Activated naive CD4-positive, alpha-beta T cell treated with anti-CD3 and anti-CD28 coated beads, Interleukin-2, amount 50 U/mL, for 72 hours (primary cell): ENCODE measurements at regions not wholly inside any gene's neighbourhood (a gene's known extent, or its start where the extent isn't known, plus 50 kb on each side); places are given as distances from the start of the nearest gene placed in this dataset.

Experiments used
- ATAC-seq, 2 donors: fragments of 150-1000 bp; cut with Tn5 transposase; 2 replicates each; pipeline ENCODE4 v1.10.0; 2021; ENCODE audit warnings: mild to moderate bottlenecking in 2 of 2, moderate library complexity in 2 of 2
- DNase-seq, 2 donors: peaks; one replicate each; pipeline ENCODE4 v3.0.0; 2021 to 2022; ENCODE audit warnings: low spot score in 2 of 2
- H3K27ac Mint-ChIP-seq, 2 donors: one replicate each; pipeline ENCODE4 v1.8.0; 2022; ENCODE audit warnings: mild to moderate bottlenecking in 2 of 2, mixed read lengths in 2 of 2
- H3K36me3 Mint-ChIP-seq, 2 donors: one replicate each; pipeline ENCODE4 v1.8.0; 2022; ENCODE audit warnings: mixed read lengths in 2 of 2
- H3K9me3 Mint-ChIP-seq, 2 donors: one replicate each; pipeline ENCODE4 v1.8.0; 2022; ENCODE audit warnings: mixed read lengths in 2 of 2

GRCh38 chr9:118883411-118883810, 485.8 kb downstream of the BRINP1 start:
- DNase-seq: no peak
- no peaks in the 10 kb centered on the region for H3K36me3 Mint-ChIP-seq
- H3K27ac Mint-ChIP-seq: no peak overlapping the region
- H3K9me3 Mint-ChIP-seq: peaks cover 16 to 20% of the 10 kb centered on the region in 2 donors
- ATAC-seq: no peak

- Mint-ChIP-seq H3K36me3 (no peaks in the 10 kb centered on the region), H3K27ac (no peak overlapping the region), H3K9me3 (peaks cover 0 to 12% of the 10 kb centered on the region in 2 donors)
- ATAC-seq (no peak), DNase-seq (no peak)
Observed at GRCh38 chr9:118891213-118891612, 478.0 kb downstream of the BRINP1 start.

- Mint-ChIP-seq H3K27ac (no peak overlapping the region), H3K9me3 (peaks cover 4 to 19% of the 10 kb centered on the region in 2 donors), H3K36me3 (no peaks in the 10 kb centered on the region)
- DNase-seq (no peak), ATAC-seq (no peak)
Observed at GRCh38 chr9:118896324-118897000, 472.8 kb downstream of the BRINP1 start.

GRCh38 chr9:118918180-118918579, 451.1 kb downstream of the BRINP1 start:
- H3K36me3 Mint-ChIP-seq: peaks cover 0 to 20% of the 10 kb centered on the region in 2 donors
- DNase-seq: no peak
- peaks cover 17 to 29% of the 10 kb centered on the region in 2 donors for H3K9me3 Mint-ChIP-seq
- no peak overlapping the region for H3K27ac Mint-ChIP-seq
- no peak for ATAC-seq

- H3K36me3 Mint-ChIP-seq: no peaks in the 10 kb centered on the region
- no peak for ATAC-seq
- no peak for DNase-seq
- H3K9me3 Mint-ChIP-seq: peaks cover 4 to 11% of the 10 kb centered on the region in 2 donors
- no peak overlapping the region for H3K27ac Mint-ChIP-seq
Observed at GRCh38 chr9:118928722-118929121, 440.5 kb downstream of the BRINP1 start.

GRCh38 chr9:118929287-118929686, 439.9 kb downstream of the BRINP1 start:
- Mint-ChIP-seq H3K9me3 (peaks cover 9 to 17% of the 10 kb centered on the region in 2 donors), H3K27ac (no peak overlapping the region), H3K36me3 (no peaks in the 10 kb centered on the region)
- ATAC-seq (no peak), DNase-seq (no peak)

GRCh38 chr9:118931941-118932340, 437.3 kb downstream of the BRINP1 start:
- DNase-seq: no peak
- H3K9me3 Mint-ChIP-seq: peaks cover 9 to 17% of the 10 kb centered on the region in 2 donors
- no peak for ATAC-seq
- H3K36me3 Mint-ChIP-seq: no peaks in the 10 kb centered on the region
- H3K27ac Mint-ChIP-seq: no peak overlapping the region

- ATAC-seq (no peak), DNase-seq (no peak)
- Mint-ChIP-seq H3K27ac (no peak overlapping the region), H3K36me3 (no peaks in the 10 kb centered on the region), H3K9me3 (peaks cover 16 to 27% of the 10 kb centered on the region in 2 donors)
Observed at GRCh38 chr9:118938581-118938980, 430.7 kb downstream of the BRINP1 start.

GRCh38 chr9:118940473-118940872, 428.8 kb downstream of the BRINP1 start:
- Mint-ChIP-seq H3K36me3 (no peaks in the 10 kb centered on the region), H3K27ac (no peak overlapping the region), H3K9me3 (peaks cover 10 to 20% of the 10 kb centered on the region in 2 donors)
- ATAC-seq (no peak), DNase-seq (no peak)

GRCh38 chr9:118946669-118947068, 422.6 kb downstream of the BRINP1 start:
- Mint-ChIP-seq H3K27ac (no peak overlapping the region), H3K9me3 (peaks cover 0 to 4% of the 10 kb centered on the region in 2 donors), H3K36me3 (no peaks in the 10 kb centered on the region)
- no peak for DNase-seq
- ATAC-seq: no peak

GRCh38 chr9:118954857-118955256, 414.4 kb downstream of the BRINP1 start:
- Mint-ChIP-seq H3K27ac (no peak overlapping the region), H3K36me3 (no peaks in the 10 kb centered on the region), H3K9me3 (peaks cover 8 to 12% of the 10 kb centered on the region in 2 donors)
- ATAC-seq (no peak), DNase-seq (no peak)

- ATAC-seq (no peak), DNase-seq (no peak)
- Mint-ChIP-seq H3K36me3 (no peaks in the 10 kb centered on the region), H3K27ac (no peak overlapping the region), H3K9me3 (peaks cover 5 to 8% of the 10 kb centered on the region in 2 donors)
Observed at GRCh38 chr9:118957585-118957984, 411.6 kb downstream of the BRINP1 start.

GRCh38 chr9:118959366-118959765, 409.9 kb downstream of the BRINP1 start:
- Mint-ChIP-seq H3K27ac (no peak overlapping the region), H3K9me3 (peaks cover 5 to 13% of the 10 kb centered on the region in 2 donors), H3K36me3 (no peaks in the 10 kb centered on the region)
- DNase-seq: no peak
- no peak for ATAC-seq

GRCh38 chr9:118961857-118962256, 407.4 kb downstream of the BRINP1 start:
- ATAC-seq (no peak), DNase-seq (no peak)
- peaks cover 0 to 4% of the 10 kb centered on the region in 2 donors for H3K36me3 Mint-ChIP-seq
- peaks cover 6 to 19% of the 10 kb centered on the region in 2 donors for H3K9me3 Mint-ChIP-seq
- no peak overlapping the region for H3K27ac Mint-ChIP-seq

GRCh38 chr9:118962426-118962825, 406.8 kb downstream of the BRINP1 start:
- Mint-ChIP-seq H3K27ac (no peak overlapping the region), H3K36me3 (peaks cover 0 to 4% of the 10 kb centered on the region in 2 donors), H3K9me3 (peaks cover 6 to 16% of the 10 kb centered on the region in 2 donors)
- no peak for ATAC-seq
- DNase-seq: no peak

- H3K9me3 Mint-ChIP-seq: peaks cover 13 to 15% of the 10 kb centered on the region in 2 donors
Observed at GRCh38 chr9:118963674-118964073, 405.6 kb downstream of the BRINP1 start.

GRCh38 chr9:118967901-118968300, 401.3 kb downstream of the BRINP1 start:
- peaks cover 0 to 4% of the 10 kb centered on the region in 2 donors for H3K36me3 Mint-ChIP-seq
- ATAC-seq (no peak), DNase-seq (no peak)
- H3K27ac Mint-ChIP-seq: no peak overlapping the region
- peaks cover 15 to 18% of the 10 kb centered on the region in 2 donors for H3K9me3 Mint-ChIP-seq

More at GRCh38 chr9:118963674-118964073, 405.6 kb downstream of the BRINP1 start:
- DNase-seq: no peak
- H3K36me3 Mint-ChIP-seq: peaks cover 0 to 4% of the 10 kb centered on the region in 2 donors
- ATAC-seq: no peak
- no peak overlapping the region for H3K27ac Mint-ChIP-seq

GRCh38 chr9:118975736-118976135, 393.5 kb downstream of the BRINP1 start:
- ATAC-seq: no peak
- no peaks in the 10 kb centered on the region for H3K36me3 Mint-ChIP-seq

More at GRCh38 chr9:118975736-118976135, 393.5 kb downstream of the BRINP1 start:
- H3K9me3 Mint-ChIP-seq: peaks cover 0 to 12% of the 10 kb centered on the region in 2 donors
- no peak for DNase-seq
- no peak overlapping the region for H3K27ac Mint-ChIP-seq
